ENCODE measurements at regions not wholly inside any gene's neighbourhood (a gene's known extent, or its start where the extent isn't known, plus 50 kb on each side); places are given as distances from the start of the nearest gene placed in this dataset.
"Not testable (repeated sequence)": the region's sequence is repeated elsewhere in the genome, so short reads cannot be mapped to it uniquely, and the experiment has no call there.

DNA sequence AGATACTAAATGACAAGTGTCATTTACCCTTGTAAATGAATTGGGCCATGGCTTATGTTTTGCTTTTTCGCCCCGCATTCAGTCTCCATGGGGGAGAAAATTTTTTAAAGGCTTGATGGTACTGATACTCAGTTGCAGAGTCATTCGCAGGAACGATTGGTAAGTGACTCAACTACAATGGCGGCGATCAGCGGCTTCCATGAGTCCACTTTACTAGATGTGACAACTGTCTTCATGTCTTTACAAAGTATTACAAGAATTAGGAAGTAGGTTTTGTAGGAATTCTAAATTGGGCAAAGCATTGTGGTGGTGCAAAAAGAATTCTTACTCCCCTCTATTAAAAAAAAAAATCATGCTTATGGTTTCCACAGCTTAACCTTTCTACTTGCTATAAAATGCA is 108.8 kb upstream of the ZEB1 start:
- Histone ChIP-seq H3K4me3 (ENCODE audit: low read length) (no peak overlapping the region), H3K36me3 (ENCODE audit: control insufficient read depth, insufficient read depth, low read length) (no peaks in the 10 kb centered on the region), H3K27ac (ENCODE audit: low read length) (no peak overlapping the region), H3K27me3 (ENCODE audit: control insufficient read depth, insufficient read depth, low read length) (no peaks in the 10 kb centered on the region), H3K4me1 (ENCODE audit: control insufficient read depth, insufficient read depth, low read length) (no peaks in the 10 kb centered on the region), H3K9me3 (ENCODE audit: control insufficient read depth, insufficient read depth, low read length) (no peaks in the 10 kb centered on the region)
- DNase-seq, result no peak
- Mint-ChIP-seq H3K4me1 (no peaks in the 10 kb centered on the region), H3K27ac (no peak overlapping the region), H3K9me3 (no peaks in the 10 kb centered on the region), H3K36me3 (no peaks in the 10 kb centered on the region), H3K27me3 (ENCODE audit: low read depth in 2 of 2) (no peaks in the 10 kb centered on the region), H3K4me3 (no peak overlapping the region)
- TF ChIP-seq, protein P1, sequence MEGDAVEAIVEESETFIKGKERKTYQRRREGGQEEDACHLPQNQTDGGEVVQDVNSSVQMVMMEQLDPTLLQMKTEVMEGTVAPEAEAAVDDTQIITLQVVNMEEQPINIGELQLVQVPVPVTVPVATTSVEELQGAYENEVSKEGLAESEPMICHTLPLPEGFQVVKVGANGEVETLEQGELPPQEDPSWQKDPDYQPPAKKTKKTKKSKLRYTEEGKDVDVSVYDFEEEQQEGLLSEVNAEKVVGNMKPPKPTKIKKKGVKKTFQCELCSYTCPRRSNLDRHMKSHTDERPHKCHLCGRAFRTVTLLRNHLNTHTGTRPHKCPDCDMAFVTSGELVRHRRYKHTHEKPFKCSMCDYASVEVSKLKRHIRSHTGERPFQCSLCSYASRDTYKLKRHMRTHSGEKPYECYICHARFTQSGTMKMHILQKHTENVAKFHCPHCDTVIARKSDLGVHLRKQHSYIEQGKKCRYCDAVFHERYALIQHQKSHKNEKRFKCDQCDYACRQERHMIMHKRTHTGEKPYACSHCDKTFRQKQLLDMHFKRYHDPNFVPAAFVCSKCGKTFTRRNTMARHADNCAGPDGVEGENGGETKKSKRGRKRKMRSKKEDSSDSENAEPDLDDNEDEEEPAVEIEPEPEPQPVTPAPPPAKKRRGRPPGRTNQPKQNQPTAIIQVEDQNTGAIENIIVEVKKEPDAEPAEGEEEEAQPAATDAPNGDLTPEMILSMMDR (IDR thresholded peaks at IDR 0.05), result no peak
- intact Hi-C loops (cut with micrococcal nuclease), result no loop called here
- WGBS (ENCODE audit: insufficient coverage), result 97% methylated on average over 7 of the region's 7 CpGs
- ATAC-seq, result no peak

DNA sequence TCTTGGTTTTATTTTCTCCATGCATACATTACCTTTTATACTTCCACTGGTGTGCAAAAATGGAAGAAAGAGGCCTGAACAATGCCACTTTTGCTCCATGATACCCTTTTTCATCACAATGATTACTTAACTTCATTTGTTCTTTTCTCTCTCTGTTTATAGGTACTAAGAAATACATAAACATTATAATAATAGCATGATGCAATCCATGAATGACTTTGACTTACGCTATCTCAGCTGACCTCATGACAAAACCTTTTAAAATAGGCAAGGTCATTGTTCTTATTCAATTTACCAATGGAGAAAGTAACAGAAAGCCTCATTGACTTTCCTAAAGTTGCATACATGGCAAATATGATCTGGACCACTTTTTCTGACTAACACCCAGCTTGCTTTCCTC is 105.1 kb upstream of the ZEB1 start:
- H3K36me3 ChIP-seq (ENCODE audit: control insufficient read depth, insufficient read depth, low read length), result no peaks in the 10 kb centered on the region
- no peaks in the 10 kb centered on the region for H3K9me3 ChIP-seq (ENCODE audit: control insufficient read depth, insufficient read depth, low read length)
- Mint-ChIP-seq H3K9me3 (no peaks in the 10 kb centered on the region), H3K4me3 (no peak overlapping the region), H3K4me1 (no peaks in the 10 kb centered on the region), H3K36me3 (no peaks in the 10 kb centered on the region), H3K27ac (no peak overlapping the region), H3K27me3 (ENCODE audit: low read depth in 2 of 2) (no peaks in the 10 kb centered on the region)
- H3K27me3 ChIP-seq (ENCODE audit: control insufficient read depth, insufficient read depth, low read length), result no peaks in the 10 kb centered on the region
- ATAC-seq (no peak), DNase-seq (no peak)
- WGBS (ENCODE audit: insufficient coverage), result 100% methylated on average over 1 of the region's 1 CpG
- intact Hi-C loops (cut with micrococcal nuclease), result no loop called here
- no peak overlapping the region for H3K27ac ChIP-seq (ENCODE audit: low read length)
- TF ChIP-seq, protein P1 (IDR thresholded peaks at IDR 0.05), result no peak
- H3K4me1 ChIP-seq (ENCODE audit: control insufficient read depth, insufficient read depth, low read length), result no peaks in the 10 kb centered on the region
- H3K4me3 ChIP-seq (ENCODE audit: low read length), result no peak overlapping the region

- 71% methylated on average over 1 of the region's 2 CpGs for WGBS (ENCODE audit: insufficient coverage)
- no peak for ATAC-seq
These were observed 104.0 kb upstream of the ZEB1 start for GRCh38 chr10:31215052-31215451.

DNA sequence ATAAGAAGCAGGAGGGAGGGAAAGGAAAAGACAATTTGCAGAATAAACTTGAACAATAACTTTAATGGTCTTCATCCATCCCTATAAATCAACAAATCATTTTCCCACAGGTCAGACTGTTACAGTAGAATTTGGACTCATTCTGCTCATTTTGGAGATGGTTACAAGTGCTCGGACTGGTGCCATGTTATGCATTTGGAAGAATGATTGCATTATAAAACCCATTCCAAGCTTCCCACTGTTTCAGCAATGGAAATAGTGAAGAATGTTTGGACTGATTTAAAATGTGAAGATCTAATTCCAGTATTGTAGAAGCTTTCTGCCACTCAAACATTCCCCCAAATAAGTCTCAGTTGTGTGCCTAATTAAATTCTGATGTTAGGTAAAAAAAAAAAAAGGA is 99.7 kb upstream of the ZEB1 start:
- H3K4me1 Mint-ChIP-seq, result no peaks in the 10 kb centered on the region
- Histone ChIP-seq H3K27ac (ENCODE audit: low read length) (no peak overlapping the region), H3K36me3 (ENCODE audit: control insufficient read depth, insufficient read depth, low read length) (no peaks in the 10 kb centered on the region), H3K4me3 (ENCODE audit: low read length) (no peak overlapping the region), H3K4me1 (ENCODE audit: control insufficient read depth, insufficient read depth, low read length) (no peaks in the 10 kb centered on the region), H3K27me3 (ENCODE audit: control insufficient read depth, insufficient read depth, low read length) (no peaks in the 10 kb centered on the region), H3K9me3 (ENCODE audit: control insufficient read depth, insufficient read depth, low read length) (no peaks in the 10 kb centered on the region)
- no peaks in the 10 kb centered on the region for H3K36me3 Mint-ChIP-seq
- H3K27ac Mint-ChIP-seq, result no peak overlapping the region
- intact Hi-C loops (cut with micrococcal nuclease), result no loop called here
- no peak for ATAC-seq
- no peak overlapping the region for H3K4me3 Mint-ChIP-seq
- no peaks in the 10 kb centered on the region for H3K9me3 Mint-ChIP-seq
- no peaks in the 10 kb centered on the region for H3K27me3 Mint-ChIP-seq (ENCODE audit: low read depth in 2 of 2)
- no peak for DNase-seq
- TF ChIP-seq, protein P1 (IDR thresholded peaks at IDR 0.05), result no peak
- no CpG with 5 or more reads among the region's 1 CpG for WGBS (ENCODE audit: insufficient coverage)

More at GRCh38 chr10:31215052-31215451, 104.0 kb upstream of the ZEB1 start:
- Mint-ChIP-seq H3K4me3 (no peak overlapping the region), H3K27ac (no peak overlapping the region), H3K4me1 (no peaks in the 10 kb centered on the region), H3K27me3 (ENCODE audit: low read depth in 2 of 2) (no peaks in the 10 kb centered on the region), H3K9me3 (no peaks in the 10 kb centered on the region), H3K36me3 (no peaks in the 10 kb centered on the region)
- TF ChIP-seq, protein P1 (IDR thresholded peaks at IDR 0.05), result no peak
- DNase-seq, result no peak
- intact Hi-C loops (cut with micrococcal nuclease), result no loop called here
- Histone ChIP-seq H3K36me3 (ENCODE audit: control insufficient read depth, insufficient read depth, low read length) (no peaks in the 10 kb centered on the region), H3K4me3 (ENCODE audit: low read length) (no peak overlapping the region), H3K4me1 (ENCODE audit: control insufficient read depth, insufficient read depth, low read length) (no peaks in the 10 kb centered on the region), H3K27me3 (ENCODE audit: control insufficient read depth, insufficient read depth, low read length) (no peaks in the 10 kb centered on the region), H3K9me3 (ENCODE audit: control insufficient read depth, insufficient read depth, low read length) (no peaks in the 10 kb centered on the region), H3K27ac (ENCODE audit: low read length) (no peak overlapping the region)

- H3K36me3 Mint-ChIP-seq; H3K27me3 ChIP-seq (ENCODE audit: control insufficient read depth, insufficient read depth, low read length); H3K9me3 Mint-ChIP-seq; DNase-seq; H3K4me3 ChIP-seq (ENCODE audit: low read length); H3K27ac ChIP-seq (ENCODE audit: low read length); ATAC-seq; H3K4me3 Mint-ChIP-seq; intact Hi-C loops (cut with micrococcal nuclease); H3K4me1 ChIP-seq (ENCODE audit: control insufficient read depth, insufficient read depth, low read length); H3K4me1 Mint-ChIP-seq; H3K36me3 ChIP-seq (ENCODE audit: control insufficient read depth, insufficient read depth, low read length); H3K9me3 ChIP-seq (ENCODE audit: control insufficient read depth, insufficient read depth, low read length); H3K27ac Mint-ChIP-seq: not testable (repeated sequence)
- no CpG with 5 or more reads among the region's 4 CpGs for WGBS (ENCODE audit: insufficient coverage)
- H3K27me3 Mint-ChIP-seq (ENCODE audit: low read depth in 2 of 2), result peaks cover 9 to 12% of the 10 kb centered on the region in 2 donors
These were observed 90.2 kb upstream of the ZEB1 start for GRCh38 chr10:31228780-31229179.
